ENCODE measurements at regions not wholly inside any gene's neighbourhood (a gene's known extent, or its start where the extent isn't known, plus 50 kb on each side); places are given as distances from the start of the nearest gene placed in this dataset.

- POLR2A ChIA-PET, result no interaction called here
- no peaks in the 10 kb centered on the region for H3K4me1 ChIP-seq (ENCODE audit: control insufficient read depth, insufficient read depth, low read length)
- ATAC-seq, result no peak
- H3K4me3 ChIP-seq (ENCODE audit: low read depth in 2 of 2, low read length in 2 of 2), result no peak overlapping the region
- DNase-seq (ENCODE audit: low read depth, low spot score), result no peak
- no peaks in the 10 kb centered on the region for H3K9me3 ChIP-seq (ENCODE audit: control insufficient read depth, insufficient read depth, low read depth, low read length)
- BruUV-seq (replicated peaks), result no TSS peak
- no peaks in the 10 kb centered on the region for H3K36me3 ChIP-seq (ENCODE audit: control insufficient read depth, insufficient read depth, low read length)
- no peak for TF ChIP-seq CTCF (IDR thresholded peaks at IDR 0.05)
- TF ChIP-seq TCF7L2 (IDR thresholded peaks at IDR 0.05; ENCODE audit: low read depth, low read length), result no peak
- TF ChIP-seq POLR2AphosphoS5 (IDR thresholded peaks at IDR 0.05; ENCODE audit: low read depth, low read length), result no peak
- no peak for TF ChIP-seq SIN3A (IDR thresholded peaks at IDR 0.05; ENCODE audit: borderline replicate concordance, insufficient read depth, low read depth, low read length)
- no peak for TF ChIP-seq REST (IDR thresholded peaks at IDR 0.05; ENCODE audit: insufficient read depth in 1 of 2, low read depth in 2 of 2, low read length in 1 of 2)
- H3K27me3 ChIP-seq (ENCODE audit: control insufficient read depth, insufficient read depth, low read length), result no peaks in the 10 kb centered on the region
- intact Hi-C loops (cut with micrococcal nuclease; ENCODE audit: unreplicated experiment) (no loop called here), in situ Hi-C loops (cut with HindIII; ENCODE audit: low pct_unique_long_range_greater_than_20kb, low sequenced_read_pairs) (no loop called here)
- H3K27ac ChIP-seq (ENCODE audit: low read length), result no peak overlapping the region
- CTCF ChIA-PET, result no interaction called here
These were observed 207.0 kb upstream of the HAAO start for GRCh38 chr2:42999391-42999841.

GRCh38 chr2:42998721-42999120 lies 206.3 kb upstream of the HAAO start:
- ChIA-PET CTCF (no interaction called here), POLR2A (no interaction called here)
- H3K4me1 ChIP-seq (ENCODE audit: control insufficient read depth, insufficient read depth, low read length), result no peaks in the 10 kb centered on the region
- H3K36me3 ChIP-seq (ENCODE audit: control insufficient read depth, insufficient read depth, low read length), result no peaks in the 10 kb centered on the region
- no peak overlapping the region for H3K27ac ChIP-seq (ENCODE audit: low read length)
- TF ChIP-seq REST (IDR thresholded peaks at IDR 0.05; ENCODE audit: insufficient read depth in 1 of 2, low read depth in 2 of 2, low read length in 1 of 2) (no peak), CTCF (IDR thresholded peaks at IDR 0.05) (no peak), TCF7L2 (IDR thresholded peaks at IDR 0.05; ENCODE audit: low read depth, low read length) (no peak), POLR2AphosphoS5 (IDR thresholded peaks at IDR 0.05; ENCODE audit: low read depth, low read length) (no peak), SIN3A (IDR thresholded peaks at IDR 0.05; ENCODE audit: borderline replicate concordance, insufficient read depth, low read depth, low read length) (no peak)
- H3K27me3 ChIP-seq (ENCODE audit: control insufficient read depth, insufficient read depth, low read length), result no peaks in the 10 kb centered on the region
- no peak for ATAC-seq
- BruUV-seq (replicated peaks), result no TSS peak
- no peaks in the 10 kb centered on the region for H3K9me3 ChIP-seq (ENCODE audit: control insufficient read depth, insufficient read depth, low read depth, low read length)
- no peak overlapping the region for H3K4me3 ChIP-seq (ENCODE audit: low read depth in 2 of 2, low read length in 2 of 2)
- intact Hi-C loops (cut with micrococcal nuclease; ENCODE audit: unreplicated experiment) (no loop called here), in situ Hi-C loops (cut with HindIII; ENCODE audit: low pct_unique_long_range_greater_than_20kb, low sequenced_read_pairs) (no loop called here)
- no peak for DNase-seq (ENCODE audit: low read depth, low spot score)

All from Panc1 (cell line).